GM23338 (cell line): ENCODE measurements at regions not wholly inside any gene's neighbourhood (a gene's known extent, or its start where the extent isn't known, plus 50 kb on each side); places are given as distances from the start of the nearest gene placed in this dataset.

ENCODE experiments used
- CREB1 ChIP-seq: fragments of 250-450 bp; sonication (Bioruptor Pico); IDR thresholded peaks from 2 replicates; pipeline ENCODE4 v1.5.0; 2020; ENCODE audit warnings: low read depth, mild to moderate bottlenecking, moderate library complexity
- CTCF ChIP-seq, 2 experiments: fragments of 200-600 bp in 1 of 2; sonication (generic) in 1 of 2; conservative IDR thresholded peaks; 2 replicates each; pipeline versions ENCODE4 v1.5.1 to v1.6.1; 2016 to 2017; ENCODE audit warnings: antibody characterized with exemption in 2 of 2, low read depth in 2 of 2, mild to moderate bottlenecking in 2 of 2, moderate library complexity in 1 of 2
- EZH2 ChIP-seq: fragments of 200-600 bp; sonication (generic); IDR thresholded peaks from one replicate; pipeline ENCODE4 v1.8.0; 2017; ENCODE audit warnings: antibody characterized with exemption, mild to moderate bottlenecking, low read depth; ENCODE audit not compliant: unreplicated experiment
- EZH2phosphoT487 ChIP-seq: fragments of 200-600 bp; sonication (generic); IDR thresholded peaks from one replicate; pipeline ENCODE4 v1.8.1; 2018; ENCODE audit warnings: antibody characterized with exemption; ENCODE audit not compliant: unreplicated experiment
- JUNB ChIP-seq: IDR thresholded peaks from one replicate; pipeline ENCODE4 v1.6.1; 2016; ENCODE audit warnings: antibody characterized with exemption; ENCODE audit not compliant: unreplicated experiment
- NANOG ChIP-seq: IDR thresholded peaks from 2 replicates; pipeline ENCODE4 v1.6.1; 2016; ENCODE audit warnings: antibody characterized with exemption, borderline replicate concordance
- POLR2AphosphoS5 ChIP-seq: IDR thresholded peaks from 2 replicates; pipeline ENCODE4 v1.6.1; 2016; ENCODE audit warnings: antibody characterized with exemption, low read depth
- STAT1 ChIP-seq: IDR thresholded peaks from one replicate; pipeline ENCODE4 v1.6.1; 2016; ENCODE audit warnings: antibody characterized with exemption; ENCODE audit not compliant: unreplicated experiment
- ZNF114 ChIP-seq: fragments of 250-450 bp; sonication (Bioruptor Pico); IDR thresholded peaks from 2 replicates; pipeline ENCODE4 v1.5.0; 2020; ENCODE audit warnings: mild to moderate bottlenecking, moderate library complexity
- ZNF331 ChIP-seq: fragments of 250-450 bp; sonication (Bioruptor Pico); IDR thresholded peaks from 2 replicates; pipeline ENCODE4 v1.5.0; 2020; ENCODE audit warnings: low read depth, mild to moderate bottlenecking, moderate library complexity
- ZNF462 ChIP-seq: fragments of 250-450 bp; sonication (Bioruptor Pico); IDR thresholded peaks from 2 replicates; pipeline ENCODE4 v1.5.0; 2020; ENCODE audit warnings: mild to moderate bottlenecking, moderate library complexity
- TF ChIP-seq, protein P1 (sequence below): IDR thresholded peaks from one replicate; pipeline ENCODE4 v1.6.1; 2018; ENCODE audit warnings: antibody characterized with exemption; ENCODE audit not compliant: unreplicated experiment
- TF ChIP-seq, protein P2 (sequence below): IDR thresholded peaks from 2 replicates; pipeline ENCODE4 v1.6.1; 2016; ENCODE audit warnings: antibody characterized with exemption

DNA sequence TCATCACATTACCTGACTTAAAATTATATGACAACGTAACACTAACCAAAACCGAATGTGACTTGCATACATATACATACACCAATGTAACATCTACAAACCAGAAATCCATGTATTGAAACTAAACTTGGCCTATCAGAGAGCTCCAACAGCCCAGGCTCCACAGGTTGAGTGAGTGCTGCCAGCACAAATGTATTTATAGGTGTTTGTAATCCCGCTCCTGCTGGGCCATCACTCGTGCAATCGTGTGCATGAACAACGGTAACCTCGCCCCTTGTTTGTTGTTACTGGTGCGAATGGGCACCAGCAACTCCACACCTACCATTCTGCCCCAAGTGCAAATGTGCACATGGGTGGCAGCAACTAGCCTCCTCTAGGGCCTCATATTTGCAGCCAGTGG is 165.7 kb upstream of the XIST start:
- no peak for TF ChIP-seq EZH2phosphoT487
- no peak for TF ChIP-seq CTCF (conservative IDR thresholded peaks at IDR 0.05; ENCODE audit: low read depth in 2 of 2)
- no peak for TF ChIP-seq EZH2
- TF ChIP-seq, protein P1, sequence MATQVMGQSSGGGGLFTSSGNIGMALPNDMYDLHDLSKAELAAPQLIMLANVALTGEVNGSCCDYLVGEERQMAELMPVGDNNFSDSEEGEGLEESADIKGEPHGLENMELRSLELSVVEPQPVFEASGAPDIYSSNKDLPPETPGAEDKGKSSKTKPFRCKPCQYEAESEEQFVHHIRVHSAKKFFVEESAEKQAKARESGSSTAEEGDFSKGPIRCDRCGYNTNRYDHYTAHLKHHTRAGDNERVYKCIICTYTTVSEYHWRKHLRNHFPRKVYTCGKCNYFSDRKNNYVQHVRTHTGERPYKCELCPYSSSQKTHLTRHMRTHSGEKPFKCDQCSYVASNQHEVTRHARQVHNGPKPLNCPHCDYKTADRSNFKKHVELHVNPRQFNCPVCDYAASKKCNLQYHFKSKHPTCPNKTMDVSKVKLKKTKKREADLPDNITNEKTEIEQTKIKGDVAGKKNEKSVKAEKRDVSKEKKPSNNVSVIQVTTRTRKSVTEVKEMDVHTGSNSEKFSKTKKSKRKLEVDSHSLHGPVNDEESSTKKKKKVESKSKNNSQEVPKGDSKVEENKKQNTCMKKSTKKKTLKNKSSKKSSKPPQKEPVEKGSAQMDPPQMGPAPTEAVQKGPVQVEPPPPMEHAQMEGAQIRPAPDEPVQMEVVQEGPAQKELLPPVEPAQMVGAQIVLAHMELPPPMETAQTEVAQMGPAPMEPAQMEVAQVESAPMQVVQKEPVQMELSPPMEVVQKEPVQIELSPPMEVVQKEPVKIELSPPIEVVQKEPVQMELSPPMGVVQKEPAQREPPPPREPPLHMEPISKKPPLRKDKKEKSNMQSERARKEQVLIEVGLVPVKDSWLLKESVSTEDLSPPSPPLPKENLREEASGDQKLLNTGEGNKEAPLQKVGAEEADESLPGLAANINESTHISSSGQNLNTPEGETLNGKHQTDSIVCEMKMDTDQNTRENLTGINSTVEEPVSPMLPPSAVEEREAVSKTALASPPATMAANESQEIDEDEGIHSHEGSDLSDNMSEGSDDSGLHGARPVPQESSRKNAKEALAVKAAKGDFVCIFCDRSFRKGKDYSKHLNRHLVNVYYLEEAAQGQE: no peak
- TF ChIP-seq POLR2AphosphoS5: no peak
- no peak for TF ChIP-seq NANOG
- TF ChIP-seq CREB1: no peak
- TF ChIP-seq ZNF462: no peak
- no peak for TF ChIP-seq ZNF114 (CRISPR knock-in tag)
- no peak for TF ChIP-seq JUNB
- TF ChIP-seq, protein P2, sequence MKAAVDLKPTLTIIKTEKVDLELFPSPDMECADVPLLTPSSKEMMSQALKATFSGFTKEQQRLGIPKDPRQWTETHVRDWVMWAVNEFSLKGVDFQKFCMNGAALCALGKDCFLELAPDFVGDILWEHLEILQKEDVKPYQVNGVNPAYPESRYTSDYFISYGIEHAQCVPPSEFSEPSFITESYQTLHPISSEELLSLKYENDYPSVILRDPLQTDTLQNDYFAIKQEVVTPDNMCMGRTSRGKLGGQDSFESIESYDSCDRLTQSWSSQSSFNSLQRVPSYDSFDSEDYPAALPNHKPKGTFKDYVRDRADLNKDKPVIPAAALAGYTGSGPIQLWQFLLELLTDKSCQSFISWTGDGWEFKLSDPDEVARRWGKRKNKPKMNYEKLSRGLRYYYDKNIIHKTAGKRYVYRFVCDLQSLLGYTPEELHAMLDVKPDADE: no peak
- TF ChIP-seq STAT1: no peak
- no peak for TF ChIP-seq ZNF331
